Inflammatory macrophage (primary cell): ENCODE measurements at regions not wholly inside any gene's neighbourhood (a gene's known extent, or its start where the extent isn't known, plus 50 kb on each side); places are given as distances from the start of the nearest gene placed in this dataset.
"Not testable (repeated sequence)": the region's sequence is repeated elsewhere in the genome, so short reads cannot be mapped to it uniquely, and the experiment has no call there.

Experiments used
- DNase-seq, 2 donors: peaks; one replicate each; pipeline ENCODE4 v3.0.0-alpha.2; 2020 to 2022

DNA sequence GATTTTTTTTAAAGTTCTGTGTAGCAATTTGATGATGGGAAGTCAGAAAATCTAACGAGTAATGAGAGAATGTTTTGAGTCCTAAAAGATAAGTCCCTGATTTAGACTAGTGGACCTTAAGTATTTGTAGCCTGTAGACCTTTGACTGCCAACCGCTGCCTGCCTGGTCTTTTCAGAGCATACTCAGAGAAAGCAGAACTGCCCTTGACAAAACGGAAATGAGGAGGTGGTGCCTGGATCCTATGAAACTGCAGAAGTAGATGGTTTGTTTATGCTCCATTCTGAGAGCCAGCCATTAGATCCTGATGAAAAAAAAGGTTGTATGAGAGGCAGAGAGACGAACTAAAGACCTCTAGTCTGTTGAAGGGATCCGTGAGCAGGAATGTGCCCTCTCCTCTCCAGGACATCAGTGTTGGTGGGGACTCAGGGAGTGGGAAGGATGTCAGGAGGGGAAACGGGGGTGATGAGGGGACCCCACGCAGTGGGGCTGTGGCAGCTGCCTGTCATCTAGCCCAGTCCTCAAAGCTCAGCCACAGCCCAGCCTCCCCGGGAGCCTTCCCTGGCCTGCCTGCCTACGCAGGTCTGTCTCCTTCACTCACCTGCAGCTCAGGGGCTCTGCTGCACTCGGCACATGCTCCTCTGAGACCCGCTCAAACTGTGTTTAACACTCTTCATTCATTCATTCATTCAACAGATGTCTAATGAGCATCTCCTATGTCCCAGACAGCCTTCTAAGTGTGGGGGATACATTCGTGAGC lies 447.5 kb downstream of the AACS start:
- DNase-seq, result peak; percentile 23 to 38

- no peak for DNase-seq
These were observed 450.7 kb downstream of the AACS start for GRCh38 chr12:125515887-125516286.

- no peak for DNase-seq
These were observed 452.8 kb downstream of the AACS start for GRCh38 chr12:125518074-125518473.

GRCh38 chr12:125519026-125519651 lies 453.9 kb downstream of the AACS start:
- no peak for DNase-seq

GRCh38 chr12:125525879-125526278 lies 460.6 kb downstream of the AACS start:
- DNase-seq, result no peak

DNA sequence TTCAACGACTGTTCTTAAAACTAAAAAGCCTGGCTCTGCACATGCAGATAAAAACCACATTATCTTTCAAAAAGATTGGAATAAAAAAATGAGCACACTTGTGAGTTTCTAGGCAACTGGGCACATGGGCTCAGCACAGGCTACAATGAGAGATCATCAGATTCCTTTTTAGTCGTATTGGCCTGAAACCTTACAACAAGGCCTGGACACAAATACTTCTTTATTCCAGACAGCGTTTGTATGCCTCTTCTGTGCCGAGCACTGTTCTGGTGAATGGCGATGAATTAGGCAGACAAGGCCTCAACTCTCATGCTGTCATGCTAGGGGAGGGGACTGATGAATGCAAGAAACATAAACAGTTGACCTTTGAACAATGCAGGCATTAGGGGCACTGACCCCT lies 463.0 kb downstream of the AACS start:
- no peak for DNase-seq

- DNase-seq, result no peak
These were observed 465.0 kb downstream of the AACS start for GRCh38 chr12:125530201-125530600.

GRCh38 chr12:125530876-125531275 lies 465.6 kb downstream of the AACS start:
- DNase-seq, result no peak

- DNase-seq, result no peak
These were observed 466.3 kb downstream of the AACS start for GRCh38 chr12:125531574-125531973.

- peak; percentile 2 to 13 for DNase-seq
These were observed 468.3 kb downstream of the AACS start for GRCh38 chr12:125533434-125534029.

GRCh38 chr12:125538401-125539199 lies 473.4 kb downstream of the AACS start:
- DNase-seq, result no peak

GRCh38 chr12:125540580-125541204 lies 475.5 kb downstream of the AACS start:
- no peak for DNase-seq

GRCh38 chr12:125544960-125545359 lies 479.7 kb downstream of the AACS start:
- no peak for DNase-seq

GRCh38 chr12:125549171-125549570 lies 483.9 kb downstream of the AACS start:
- no peak for DNase-seq

DNA sequence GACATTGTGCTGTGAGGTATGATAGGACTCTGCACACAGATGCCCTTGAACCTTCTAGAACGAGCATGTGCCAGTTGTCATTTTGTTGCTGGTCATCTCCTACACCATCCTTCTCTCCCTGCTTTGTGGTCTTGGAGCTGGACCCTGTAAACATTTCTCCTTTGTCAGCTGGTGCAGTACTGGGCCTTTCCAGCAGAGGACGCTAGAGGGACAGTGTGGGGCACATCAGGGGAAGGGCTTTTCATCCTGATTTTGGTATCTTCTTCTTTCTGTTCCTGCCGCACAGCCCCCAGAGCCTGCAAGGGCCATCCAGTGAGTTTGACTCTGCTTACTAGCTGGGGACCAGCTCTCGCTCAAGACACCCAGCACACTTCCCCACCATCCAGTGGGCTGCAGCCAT lies 484.6 kb downstream of the AACS start:
- DNase-seq, result no peak

DNA sequence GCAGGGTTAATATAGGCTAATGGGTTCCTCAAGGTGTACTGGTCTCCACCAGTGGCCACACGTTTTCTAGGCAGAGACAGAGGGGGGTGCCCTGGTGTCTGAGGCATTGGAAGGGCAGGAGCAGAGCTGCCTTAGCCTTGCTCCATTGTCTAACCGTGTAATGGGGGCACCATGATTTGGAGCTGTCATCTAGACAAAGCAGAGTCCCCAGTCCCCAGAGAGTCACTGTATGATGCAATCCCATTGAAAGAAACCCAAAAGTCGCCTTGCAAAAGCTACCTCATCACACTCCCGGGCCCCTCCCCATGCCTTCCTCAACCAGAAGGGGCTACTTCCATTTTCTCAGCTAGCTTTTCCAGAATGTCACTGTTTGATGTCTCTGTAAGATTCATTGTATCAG lies 487.1 kb downstream of the AACS start:
- DNase-seq, result no peak

DNA sequence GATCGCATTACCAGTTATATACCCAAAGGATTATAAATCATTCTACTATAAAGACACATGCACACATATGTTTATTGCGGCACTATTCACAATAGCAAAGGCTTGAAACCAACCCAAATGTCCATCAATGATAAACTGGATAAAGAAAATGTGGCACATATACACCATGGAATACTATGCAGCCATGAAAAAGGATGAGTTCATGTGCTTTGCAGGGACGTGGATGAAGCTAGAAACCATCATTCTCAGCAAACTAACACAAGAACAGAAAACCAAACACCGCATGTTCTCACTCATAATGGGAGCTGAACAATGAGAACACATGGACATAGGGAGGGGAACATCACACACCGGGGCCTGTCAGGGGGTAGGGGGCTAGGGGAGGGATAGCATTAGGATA lies 495.8 kb downstream of the AACS start:
- DNase-seq, result not testable (repeated sequence)

- DNase-seq, result peak in 1 of 2 donors; percentile 5
These were observed 499.5 kb downstream of the AACS start for GRCh38 chr12:125564753-125565152.

GRCh38 chr12:125567581-125567980 lies 502.3 kb downstream of the AACS start:
- DNase-seq, result no peak

DNA sequence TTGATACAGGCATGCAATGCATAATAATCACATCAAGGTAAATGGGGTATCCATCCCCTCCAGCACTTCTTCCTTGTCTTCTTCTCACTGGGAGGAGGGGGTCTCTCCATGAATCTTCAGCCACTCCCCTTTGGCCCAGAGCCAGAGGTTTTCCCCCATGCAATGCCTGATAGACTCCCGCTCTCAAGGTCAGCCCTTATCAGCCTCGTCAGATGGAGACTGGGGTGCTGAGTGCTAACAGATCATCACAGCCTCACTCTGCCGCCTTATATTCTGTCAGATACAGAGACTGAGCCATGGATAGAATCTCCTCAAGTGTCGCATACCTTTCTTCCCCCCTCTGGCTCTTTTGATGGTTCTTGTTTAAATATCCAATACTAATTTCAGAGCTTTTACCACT lies 503.1 kb downstream of the AACS start:
- DNase-seq, result no peak

GRCh38 chr12:125573271-125573670 lies 508.0 kb downstream of the AACS start:
- no peak for DNase-seq

GRCh38 chr12:125577334-125577733 lies 512.1 kb downstream of the AACS start:
- DNase-seq, result no peak

DNA sequence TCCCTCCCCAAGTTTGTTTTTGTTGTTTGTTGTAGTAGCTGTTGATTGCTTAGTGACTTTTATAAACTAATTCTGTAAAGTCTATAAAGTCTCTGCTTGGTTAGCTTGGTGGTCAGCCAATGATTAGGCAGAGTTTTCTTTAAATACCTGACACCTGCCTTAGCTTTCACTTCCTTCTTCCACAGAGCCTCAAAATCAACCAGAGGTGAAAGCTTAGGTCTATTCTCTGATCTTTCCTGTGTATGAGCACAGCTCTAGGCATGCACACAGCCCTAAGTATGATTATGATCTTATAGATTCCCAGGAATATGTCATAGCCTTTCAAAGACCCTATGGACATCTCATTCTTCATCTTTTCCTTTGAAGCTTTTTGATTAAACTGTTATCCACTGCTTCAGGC lies 514.7 kb downstream of the AACS start:
- DNase-seq, result no peak
